Progenitor cell of endocrine pancreas (in vitro differentiated cells): ENCODE measurements at regions not wholly inside any gene's neighbourhood (a gene's known extent, or its start where the extent isn't known, plus 50 kb on each side); places are given as distances from the start of the nearest gene placed in this dataset.

ENCODE experiments used
- DNase-seq: peaks from one replicate; pipeline ENCODE4 v3.0.0; 2021; ENCODE audit warnings: low spot score; ENCODE audit not compliant: unreplicated experiment
- H3K27ac Mint-ChIP-seq: 2 replicates; pipeline ENCODE4 v1.8.0; 2021; ENCODE audit warnings: mild to moderate bottlenecking, moderate library complexity, mixed read lengths
- H3K27me3 Mint-ChIP-seq: 2 replicates; pipeline ENCODE4 v1.8.0; 2021; ENCODE audit warnings: mixed read lengths
- H3K36me3 Mint-ChIP-seq: 2 replicates; pipeline ENCODE4 v1.8.0; 2022; ENCODE audit warnings: mixed read lengths; ENCODE audit not compliant: insufficient read depth
- H3K4me1 Mint-ChIP-seq: 2 replicates; pipeline ENCODE4 v1.8.0; 2021; ENCODE audit warnings: low read depth, mixed read lengths
- H3K4me3 Mint-ChIP-seq: 2 replicates; pipeline ENCODE4 v1.8.0; 2021; ENCODE audit warnings: low read depth, mild to moderate bottlenecking, moderate library complexity, mixed read lengths
- H3K9me3 Mint-ChIP-seq: 2 replicates; pipeline ENCODE4 v1.8.0; 2021; ENCODE audit warnings: low read depth, mixed read lengths
- CTCF ChIP-seq: fragments of 200-600 bp; sonication (generic); IDR thresholded peaks from one replicate; pipeline ENCODE4 v1.5.0; 2021; ENCODE audit warnings: antibody characterized with exemption, mild to moderate bottlenecking; ENCODE audit not compliant: unreplicated experiment

GRCh38 chr4:110915301-110915700 is 292.4 kb upstream of the PITX2 start:
- DNase-seq: no peak
- peaks cover 38% of the 10 kb centered on the region for H3K27me3 Mint-ChIP-seq
- no peaks in the 10 kb centered on the region for H3K36me3 Mint-ChIP-seq
- no peaks in the 10 kb centered on the region for H3K9me3 Mint-ChIP-seq
- H3K4me3 Mint-ChIP-seq: no peak overlapping the region
- no peak overlapping the region for H3K27ac Mint-ChIP-seq
- H3K4me1 Mint-ChIP-seq: peaks cover 4% of the 10 kb centered on the region
- no peak for TF ChIP-seq CTCF

- Mint-ChIP-seq H3K27me3 (peaks cover 41% of the 10 kb centered on the region), H3K27ac (no peak overlapping the region), H3K4me1 (peaks cover 4% of the 10 kb centered on the region), H3K36me3 (no peaks in the 10 kb centered on the region), H3K9me3 (no peaks in the 10 kb centered on the region), H3K4me3 (no peak overlapping the region)
- TF ChIP-seq CTCF: no peak
- no peak for DNase-seq
Measured at GRCh38 chr4:110916505-110916904, 293.6 kb upstream of the PITX2 start.

GRCh38 chr4:110917835-110918234 is 295.0 kb upstream of the PITX2 start:
- no peaks in the 10 kb centered on the region for H3K36me3 Mint-ChIP-seq
- no peaks in the 10 kb centered on the region for H3K9me3 Mint-ChIP-seq
- H3K27ac Mint-ChIP-seq: no peak overlapping the region
- H3K4me3 Mint-ChIP-seq: no peak overlapping the region
- H3K27me3 Mint-ChIP-seq: peaks cover 41% of the 10 kb centered on the region
- DNase-seq: no peak
- peaks cover 7% of the 10 kb centered on the region for H3K4me1 Mint-ChIP-seq
- no peak for TF ChIP-seq CTCF

- Mint-ChIP-seq H3K36me3 (no peaks in the 10 kb centered on the region), H3K4me1 (peaks cover 5% of the 10 kb centered on the region), H3K9me3 (no peaks in the 10 kb centered on the region), H3K27ac (no peak overlapping the region), H3K4me3 (no peak overlapping the region), H3K27me3 (peaks cover 31% of the 10 kb centered on the region)
- TF ChIP-seq CTCF: no peak
- DNase-seq: no peak
Measured at GRCh38 chr4:110920990-110921389, 298.1 kb upstream of the PITX2 start.

- Mint-ChIP-seq H3K4me1 (peaks cover 10% of the 10 kb centered on the region), H3K9me3 (no peaks in the 10 kb centered on the region), H3K27me3 (peaks cover 18% of the 10 kb centered on the region), H3K36me3 (no peaks in the 10 kb centered on the region), H3K27ac (no peak overlapping the region), H3K4me3 (no peak overlapping the region)
- TF ChIP-seq CTCF: no peak
- DNase-seq: no peak
Measured at GRCh38 chr4:110924761-110925160, 301.9 kb upstream of the PITX2 start.
